Sigmoid colon (tissue), 6 donors: ENCODE measurements at regions not wholly inside any gene's neighbourhood (a gene's known extent, or its start where the extent isn't known, plus 50 kb on each side); places are given as distances from the start of the nearest gene placed in this dataset.

Experiments used
- DNase-seq: peaks from one replicate; pipeline ENCODE4 v3.0.0-alpha.2; 2019
- H3K27ac ChIP-seq, 4 donors: fragments of 200-600 bp; sonication (generic); one replicate each; pipeline ENCODE4 v1.5.1; 2016 to 2019; ENCODE audit warnings: mild to moderate bottlenecking in 1 of 4
- H3K27me3 ChIP-seq, 3 donors: fragments of 200-600 bp; sonication (generic); one replicate each; pipeline ENCODE4 v1.5.1; 2019; ENCODE audit warnings: mild to moderate bottlenecking in 1 of 3
- H3K36me3 ChIP-seq, 4 donors: fragments of 200-600 bp; sonication (generic); one replicate each; pipeline ENCODE4 v1.5.1; 2016 to 2019
- H3K4me1 ChIP-seq, 4 donors: fragments of 200-600 bp; sonication (generic); one replicate each; pipeline ENCODE4 v1.5.1; 2017 to 2019
- H3K4me3 ChIP-seq, 4 donors: fragments of 200-600 bp; sonication (generic); one replicate each; pipeline ENCODE4 v1.5.1; 2017 to 2019; ENCODE audit warnings: mild to moderate bottlenecking in 2 of 4, moderate library complexity in 1 of 4
- H3K9me3 ChIP-seq, 4 donors: fragments of 200-600 bp in 3 of 4; sonication (generic) in 3 of 4; one replicate each; pipeline versions ENCODE4 v1.5.1 to v1.6.1; 2013 to 2019
- EP300 ChIP-seq, 4 donors: sonication (generic); formaldehyde crosslinking; IDR thresholded peaks; one replicate each; pipeline ENCODE4 v1.6.1; 2017; ENCODE audit warnings: antibody characterized with exemption in 4 of 4
- POLR2A ChIP-seq, 2 donors: fragments of 450-650 bp; IDR thresholded peaks; one replicate each; pipeline ENCODE4 v1.6.1; 2016; ENCODE audit warnings: antibody characterized with exemption in 2 of 2, mild to moderate bottlenecking in 2 of 2, moderate library complexity in 2 of 2
- POLR2AphosphoS5 ChIP-seq, 4 donors: sonication (generic); formaldehyde crosslinking; IDR thresholded peaks; one replicate each; pipeline ENCODE4 v1.6.1; 2017; ENCODE audit warnings: antibody characterized with exemption in 4 of 4
- WGBS, 2 donors: extraction: QIAGEN DNeasy Blood & Tissue Kit; methylation state at CpG; one replicate each; pipeline ENCODE4 v1.1.7; 2013; 5-methylcytosine and 5-hydroxymethylcytosine counted together
- intact Hi-C: fragments of 100-400 bp; cut with DNase I; formaldehyde crosslinking; loops from one replicate; pipeline ENCODE4 v1.15.1; 2023
- TF ChIP-seq, protein P1 (sequence below), 4 experiments: fragments of 450-650 bp in 3 of 4; fragments of 200-600 bp in 1 of 4; IDR thresholded peaks; one replicate each; pipeline ENCODE4 v1.5.1; 2016 to 2019; ENCODE audit warnings: antibody characterized with exemption in 4 of 4, mild to moderate bottlenecking in 3 of 4, moderate library complexity in 2 of 4
- donor health status: healthy with polysubstance abuse.
- donor health status: healthy.

DNA sequence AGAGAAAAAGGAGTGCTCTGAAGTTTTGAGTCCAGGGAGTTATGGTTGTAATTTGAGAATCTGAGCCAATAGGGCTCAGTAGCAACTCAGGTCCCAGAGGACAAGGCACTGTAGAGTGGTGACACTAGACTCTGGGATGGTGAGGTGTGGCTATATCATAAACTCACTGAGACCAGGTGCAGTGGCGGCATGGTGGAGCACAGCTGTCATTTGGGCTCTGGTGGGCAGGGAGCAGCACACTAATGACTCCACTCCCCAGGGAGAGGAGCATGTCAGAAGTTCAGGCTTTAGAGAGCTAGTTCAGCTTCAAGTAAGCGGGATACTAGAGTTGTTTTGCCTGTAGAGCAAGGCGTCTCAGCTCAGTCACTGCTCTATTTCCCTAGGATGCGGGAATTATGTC is 165.4 kb upstream of the USP38 start:
- no peak overlapping the region for H3K27ac ChIP-seq
- TF ChIP-seq EP300 (IDR thresholded peaks at IDR 0.05) (no peak), POLR2A (IDR thresholded peaks at IDR 0.05) (no peak), POLR2AphosphoS5 (IDR thresholded peaks at IDR 0.05) (no peak)
- TF ChIP-seq, protein P1, sequence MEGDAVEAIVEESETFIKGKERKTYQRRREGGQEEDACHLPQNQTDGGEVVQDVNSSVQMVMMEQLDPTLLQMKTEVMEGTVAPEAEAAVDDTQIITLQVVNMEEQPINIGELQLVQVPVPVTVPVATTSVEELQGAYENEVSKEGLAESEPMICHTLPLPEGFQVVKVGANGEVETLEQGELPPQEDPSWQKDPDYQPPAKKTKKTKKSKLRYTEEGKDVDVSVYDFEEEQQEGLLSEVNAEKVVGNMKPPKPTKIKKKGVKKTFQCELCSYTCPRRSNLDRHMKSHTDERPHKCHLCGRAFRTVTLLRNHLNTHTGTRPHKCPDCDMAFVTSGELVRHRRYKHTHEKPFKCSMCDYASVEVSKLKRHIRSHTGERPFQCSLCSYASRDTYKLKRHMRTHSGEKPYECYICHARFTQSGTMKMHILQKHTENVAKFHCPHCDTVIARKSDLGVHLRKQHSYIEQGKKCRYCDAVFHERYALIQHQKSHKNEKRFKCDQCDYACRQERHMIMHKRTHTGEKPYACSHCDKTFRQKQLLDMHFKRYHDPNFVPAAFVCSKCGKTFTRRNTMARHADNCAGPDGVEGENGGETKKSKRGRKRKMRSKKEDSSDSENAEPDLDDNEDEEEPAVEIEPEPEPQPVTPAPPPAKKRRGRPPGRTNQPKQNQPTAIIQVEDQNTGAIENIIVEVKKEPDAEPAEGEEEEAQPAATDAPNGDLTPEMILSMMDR (IDR thresholded peaks at IDR 0.05) = no peak
- intact Hi-C loops = no loop called here
- 93 to 96% methylated on average over 4 of the region's 4 CpGs for WGBS, 2 donors
- no peaks in the 10 kb centered on the region for H3K27me3 ChIP-seq
- no peak overlapping the region for H3K4me3 ChIP-seq
- H3K36me3 ChIP-seq = no peaks in the 10 kb centered on the region
- H3K9me3 ChIP-seq = no peaks in the 10 kb centered on the region
- no peaks in the 10 kb centered on the region for H3K4me1 ChIP-seq
- no peak for DNase-seq

DNA sequence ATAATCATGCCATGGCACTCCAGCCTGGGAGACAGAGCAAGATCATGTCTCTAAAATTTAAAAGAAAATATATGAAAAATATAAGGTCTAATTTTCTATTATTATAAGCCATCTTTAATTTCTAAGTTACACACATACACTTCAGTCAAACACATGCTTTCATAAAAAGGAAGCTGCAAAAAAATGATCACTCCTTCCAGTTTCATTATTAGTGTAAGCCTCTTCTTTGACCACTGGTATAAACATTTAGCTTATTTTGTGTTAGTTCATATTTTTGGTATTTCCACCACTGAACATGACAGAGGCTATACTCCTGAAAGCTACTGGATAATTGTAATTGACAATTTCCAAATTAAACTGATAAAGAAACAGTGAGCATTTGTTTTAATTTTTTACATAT is 163.3 kb upstream of the USP38 start:
- peaks cover 0 to 5% (median 2%) of the 10 kb centered on the region in 4 donors for H3K4me1 ChIP-seq
- no peak overlapping the region for H3K27ac ChIP-seq
- no peak for DNase-seq
- H3K36me3 ChIP-seq = no peaks in the 10 kb centered on the region
- no peaks in the 10 kb centered on the region for H3K27me3 ChIP-seq
- no peak overlapping the region for H3K4me3 ChIP-seq
- TF ChIP-seq POLR2A (IDR thresholded peaks at IDR 0.05) = no peak
- TF ChIP-seq, protein P1 (IDR thresholded peaks at IDR 0.05) = no peak
- TF ChIP-seq EP300 (IDR thresholded peaks at IDR 0.05) = no peak
- no peak for TF ChIP-seq POLR2AphosphoS5 (IDR thresholded peaks at IDR 0.05)
- intact Hi-C loops = loop anchor here (5.0 kb wide), 1 partner anchor 139 kb away; no protein-coding TSS in a partner anchor
- H3K9me3 ChIP-seq = no peaks in the 10 kb centered on the region

DNA sequence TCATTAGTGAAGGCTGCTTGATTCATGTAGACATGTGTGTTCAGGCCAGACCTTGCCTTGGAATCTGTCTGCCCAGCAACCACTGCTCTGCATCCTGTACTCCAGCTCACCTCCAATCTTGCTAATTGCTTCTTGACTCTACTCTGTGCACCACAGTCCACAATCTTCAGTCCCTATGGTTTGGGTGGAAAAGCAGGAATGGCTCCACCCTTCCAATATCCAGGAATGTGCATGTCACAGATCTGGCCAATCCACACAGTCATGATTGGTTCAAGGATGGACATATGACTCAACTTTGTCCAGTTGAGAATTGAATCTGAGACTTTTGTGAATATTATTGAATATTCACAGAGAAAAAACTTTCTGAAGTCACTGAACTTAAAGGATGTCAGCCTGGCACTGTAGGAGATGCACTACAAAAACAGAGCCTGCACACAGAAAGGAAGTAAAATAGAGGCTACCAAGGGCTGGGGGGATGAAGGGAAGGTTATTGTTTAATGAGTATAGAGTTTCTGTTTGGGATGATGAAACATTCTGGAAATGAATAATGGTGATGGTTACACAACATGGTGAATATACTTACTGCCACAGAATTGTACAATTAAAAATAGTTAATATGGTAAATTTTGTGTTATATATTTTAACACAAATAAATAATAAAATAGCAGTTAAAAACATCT is 161.3 kb upstream of the USP38 start:
- intact Hi-C loops = loop anchor here (5.0 kb wide), 1 partner anchor 141 kb away; no protein-coding TSS in a partner anchor
- H3K36me3 ChIP-seq = no peaks in the 10 kb centered on the region
- H3K9me3 ChIP-seq = no peaks in the 10 kb centered on the region
- peaks cover 0 to 5% (median 2%) of the 10 kb centered on the region in 4 donors for H3K4me1 ChIP-seq
- no peaks in the 10 kb centered on the region for H3K27me3 ChIP-seq
- no peak for DNase-seq
- no peak overlapping the region for H3K4me3 ChIP-seq
- TF ChIP-seq POLR2AphosphoS5 (IDR thresholded peaks at IDR 0.05) (no peak), EP300 (IDR thresholded peaks at IDR 0.05) (no peak), POLR2A (IDR thresholded peaks at IDR 0.05) (no peak)
- TF ChIP-seq, protein P1 (IDR thresholded peaks at IDR 0.05) = no peak
- H3K27ac ChIP-seq = no peak overlapping the region

DNA sequence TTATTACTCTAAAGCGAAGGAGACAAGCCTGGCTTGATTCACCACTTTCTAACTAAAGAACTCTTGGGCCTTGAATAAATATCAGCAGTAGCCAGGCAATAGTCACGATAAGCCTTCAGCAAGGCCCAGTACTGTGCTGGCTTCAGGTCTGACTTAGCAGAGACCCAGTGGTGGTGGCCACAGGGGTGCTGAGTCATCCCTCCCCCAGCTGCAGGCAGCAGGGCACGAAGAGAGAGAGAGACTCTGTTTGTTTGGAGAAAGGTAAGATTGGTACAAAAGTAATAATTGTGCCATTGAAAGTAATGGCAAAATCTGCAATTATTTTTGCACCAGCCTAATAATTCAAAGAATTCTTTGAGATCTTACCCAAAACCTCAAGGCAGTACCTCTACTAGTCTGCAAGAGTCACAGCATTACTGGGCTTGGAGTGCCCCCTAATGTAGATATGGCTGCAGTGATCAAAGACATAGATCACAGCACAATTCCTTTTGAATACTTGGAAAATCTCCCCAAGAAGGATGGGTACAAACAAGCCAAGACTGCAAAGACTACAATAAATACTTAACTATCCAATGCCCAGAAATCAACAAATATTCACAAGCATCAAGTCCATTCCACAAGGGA is 159.5 kb upstream of the USP38 start:
- 78 to 82% methylated on average over 3 of the region's 3 CpGs for WGBS, 2 donors
- no peaks in the 10 kb centered on the region for H3K36me3 ChIP-seq
- TF ChIP-seq, protein P1 (IDR thresholded peaks at IDR 0.05) = peak; percentile 12 to 43 (median 38)
- TF ChIP-seq EP300 (IDR thresholded peaks at IDR 0.05) = no peak
- intact Hi-C loops = loop anchor here (5.0 kb wide), 2 partner anchors 178 to 673 kb away; partner anchors contain the start of gene INPP4B
- H3K9me3 ChIP-seq = no peaks in the 10 kb centered on the region
- peaks cover 0 to 5% (median 2%) of the 10 kb centered on the region in 4 donors for H3K4me1 ChIP-seq
- no peaks in the 10 kb centered on the region for H3K27me3 ChIP-seq
- no peak overlapping the region for H3K4me3 ChIP-seq
- no peak for DNase-seq
- no peak overlapping the region for H3K27ac ChIP-seq
